Left colon (tissue), 2 donors: ENCODE measurements at regions not wholly inside any gene's neighbourhood (a gene's known extent, or its start where the extent isn't known, plus 50 kb on each side); places are given as distances from the start of the nearest gene placed in this dataset.
A peak's percentile ranks its signal among the peaks of the same experiment; 100 is the strongest.

Source experiments
- ATAC-seq: fragments of 200-7000 bp; cut with Tn5 transposase; one replicate; pipeline ENCODE4 v1.9.1; 2020; ENCODE audit warnings: mild to moderate bottlenecking, moderate library complexity
- DNase-seq, 2 donors: peaks; one replicate each; pipeline ENCODE4 v3.0.0-alpha.2; 2020
- intact Hi-C, 2 donors: fragments of 100-400 bp; cut with DNase I in 1 of 2; cut with micrococcal nuclease in 1 of 2; formaldehyde crosslinking; loops; one replicate each; pipeline versions ENCODE4 v1.11.2 to v1.14.0; 2022; cut with DNase I, micrococcal nuclease
- donor health status: DM: no; HTN: no; CAD: no.
- donor health status: DM: yes; HTN: yes; CAD: no.

DNA sequence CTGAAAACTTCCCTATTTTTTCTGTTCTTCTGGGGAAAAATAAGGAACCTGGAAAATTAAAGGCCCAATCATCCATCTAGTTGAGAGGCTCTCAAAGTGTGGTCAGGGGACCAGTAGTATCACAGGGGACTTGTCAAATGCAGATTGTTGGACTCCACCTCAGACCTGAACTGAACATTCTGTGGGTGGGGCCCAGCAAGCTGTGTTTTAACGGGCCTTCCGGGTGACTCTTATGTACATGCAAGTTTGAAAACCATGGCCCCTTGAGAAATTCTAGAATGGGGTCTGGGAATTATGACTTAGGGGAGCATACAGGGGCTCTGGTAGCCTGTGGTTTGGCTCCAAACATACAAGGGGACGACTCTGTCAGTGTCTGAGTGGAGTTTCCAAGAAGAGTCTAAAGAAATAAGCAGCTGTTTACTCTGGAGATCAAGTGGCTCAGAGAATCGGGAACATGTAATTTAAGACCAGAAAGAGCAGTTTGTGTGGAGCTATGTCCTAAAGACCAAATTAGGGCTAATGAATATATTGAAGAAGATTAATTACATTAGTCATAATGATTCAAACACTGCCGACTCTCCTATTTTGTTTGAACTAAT, 177.4 kb downstream of the SLC28A3 start:
- intact Hi-C loops = loop anchor here in 1 of 2 donors (5.0 kb wide), 1 partner anchor 49 kb away; no protein-coding TSS in a partner anchor
- no peak for DNase-seq
- peak; percentile 38 for ATAC-seq

DNA sequence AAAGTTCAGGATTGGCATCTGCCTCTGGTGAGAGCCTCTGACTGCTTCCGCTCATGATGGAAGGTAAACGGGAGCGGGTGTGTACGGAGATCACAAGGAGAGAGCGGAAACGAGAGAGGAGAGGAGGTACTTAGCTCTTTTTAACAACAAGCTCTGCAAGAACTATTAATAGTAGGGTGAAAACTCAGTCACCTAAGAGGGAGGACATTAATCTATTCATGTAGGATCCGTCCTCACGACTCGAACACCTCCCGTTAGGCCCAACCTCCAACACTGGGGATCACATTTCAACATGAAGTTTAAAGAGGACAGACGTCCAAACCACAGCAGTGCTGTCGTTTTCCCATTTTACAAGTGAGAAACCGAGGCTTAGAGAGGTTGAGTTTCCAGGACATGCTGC, 173.7 kb downstream of the SLC28A3 start:
- DNase-seq = no peak
- ATAC-seq = no peak
- intact Hi-C loops = no loop called here

DNA sequence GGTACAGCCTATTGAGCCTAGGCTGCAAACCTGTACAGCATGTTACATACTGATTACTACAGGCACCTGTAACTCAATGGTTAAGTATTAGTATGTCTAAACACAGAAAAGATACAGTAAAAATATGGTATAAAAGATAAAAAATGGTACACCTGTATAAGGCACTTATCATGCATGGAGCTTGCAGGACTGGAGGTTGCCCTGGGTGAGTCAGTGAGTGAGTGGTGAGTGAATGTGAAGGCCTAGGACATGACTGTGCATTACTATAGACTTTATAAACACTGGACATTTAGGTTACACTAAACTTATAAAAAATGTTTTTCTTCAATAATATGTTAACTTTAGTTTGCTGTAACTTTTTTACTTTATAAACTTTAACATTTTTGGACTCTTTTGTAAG, 171.3 kb downstream of the SLC28A3 start:
- DNase-seq (no peak), ATAC-seq (no peak)
- intact Hi-C loops = no loop called here

DNA sequence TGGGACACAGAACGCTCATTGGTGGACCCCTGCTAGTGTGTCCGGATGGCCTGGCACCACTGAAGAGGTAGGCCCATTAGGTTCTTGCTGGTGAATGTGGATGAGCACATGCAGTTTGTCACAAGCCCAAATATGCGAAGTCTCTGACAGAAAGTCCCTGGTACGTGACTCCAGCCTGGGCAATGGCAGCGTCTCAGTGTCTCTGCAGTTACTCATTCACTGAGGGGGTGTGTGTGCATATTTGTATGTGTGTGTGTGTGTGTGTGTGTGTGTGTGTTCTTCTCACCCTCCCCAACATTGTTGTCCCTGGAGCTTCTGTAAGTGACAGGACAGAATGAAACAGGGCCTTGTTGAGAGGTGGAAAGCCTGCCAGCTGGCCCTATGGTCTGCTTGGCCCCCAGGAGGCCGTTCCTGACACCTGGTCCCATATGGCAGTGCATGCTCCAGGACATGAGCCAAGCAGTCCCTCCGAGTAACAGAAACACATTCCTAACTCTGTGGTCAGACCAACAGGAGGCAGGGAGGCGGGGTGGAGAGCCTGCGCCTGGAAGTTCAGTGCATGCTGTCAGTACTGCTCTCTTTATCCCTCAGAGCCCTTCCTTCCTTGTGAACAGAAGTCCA, 169.9 kb downstream of the SLC28A3 start:
- DNase-seq (peak; percentile 53 to 78), ATAC-seq (peak; percentile 93)
- intact Hi-C loops = no loop called here

DNA sequence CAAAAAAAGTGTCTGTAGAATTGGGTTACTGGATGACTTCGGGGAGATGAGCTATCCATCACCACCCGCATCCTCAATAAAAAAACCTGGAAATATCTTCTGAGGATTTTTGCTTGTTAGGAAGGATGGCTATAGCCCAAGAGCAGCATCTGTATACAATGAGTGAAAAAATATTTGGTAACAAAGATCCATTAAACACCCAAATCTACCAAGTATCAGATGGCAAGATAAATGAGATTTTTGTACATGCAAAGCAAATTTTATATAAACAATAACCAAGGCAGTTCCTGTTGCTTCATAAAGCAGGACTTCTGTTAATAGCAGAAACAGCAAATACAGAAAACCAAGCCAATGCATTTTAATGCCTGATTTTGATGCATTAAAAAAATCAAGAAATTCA, 166.6 kb downstream of the SLC28A3 start:
- ATAC-seq (no peak), DNase-seq (no peak)
- intact Hi-C loops = no loop called here

DNA sequence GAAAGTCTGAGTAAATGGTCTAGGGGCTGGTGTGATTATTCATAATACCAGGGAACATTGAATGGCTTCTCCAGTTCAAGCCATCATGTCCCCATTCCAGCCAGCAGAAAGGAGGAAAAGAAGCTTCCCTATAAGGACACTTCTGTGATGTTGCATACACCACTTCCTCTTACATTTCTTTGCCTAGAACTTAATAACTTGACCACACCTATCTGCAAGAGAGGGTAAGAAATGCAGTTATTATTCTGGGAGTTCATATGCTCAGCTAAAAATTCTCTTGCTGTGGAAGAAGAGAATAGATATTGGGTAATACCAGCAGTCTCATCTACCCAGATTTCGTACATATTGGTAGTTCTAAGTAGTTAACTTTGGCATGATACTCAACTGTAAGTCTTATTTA, 166.1 kb downstream of the SLC28A3 start:
- intact Hi-C loops = no loop called here

DNA sequence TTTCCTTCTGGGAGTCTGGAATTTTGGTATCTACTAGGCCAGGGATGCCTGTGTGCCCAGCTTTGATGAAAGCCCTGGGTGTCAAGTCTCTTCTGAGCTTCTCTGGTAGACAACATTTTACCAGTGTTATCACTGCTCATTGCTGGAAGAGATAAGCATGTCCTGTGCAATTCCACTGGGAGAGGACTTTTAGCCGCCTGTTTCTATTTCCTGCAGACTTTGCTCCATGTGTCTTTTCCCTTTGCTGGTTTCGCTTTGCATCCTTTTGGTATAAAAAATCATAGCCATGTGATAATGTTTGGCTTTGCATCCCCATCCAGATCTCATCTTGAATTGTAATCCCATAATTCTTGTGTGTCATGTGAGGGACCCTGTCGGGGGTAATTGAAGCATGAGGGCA, 163.2 kb downstream of the SLC28A3 start:
- no peak for DNase-seq
- peak; percentile 77 for ATAC-seq
- intact Hi-C loops = no loop called here

More for the DNA sequence above, 166.1 kb downstream of the SLC28A3 start:
- ATAC-seq = no peak
- no peak for DNase-seq

DNA sequence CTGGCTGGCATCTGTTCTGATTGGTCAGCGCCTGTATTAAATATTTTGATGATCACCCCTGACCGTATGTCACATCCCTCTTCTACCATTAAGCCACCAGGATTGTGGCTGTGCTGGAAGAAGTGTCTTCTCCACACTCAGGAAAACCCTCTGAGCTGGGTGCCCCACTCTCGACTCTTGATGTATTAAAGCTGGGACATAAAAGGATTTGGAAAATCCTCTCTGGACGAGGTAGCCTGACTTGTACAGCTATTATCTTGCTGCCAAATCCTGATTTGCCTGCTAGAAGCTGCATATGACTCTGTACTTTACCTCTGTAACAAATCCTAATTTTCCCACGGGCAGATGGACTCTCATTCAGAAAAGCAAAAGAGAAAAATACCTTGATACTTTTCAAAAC, 161.0 kb downstream of the SLC28A3 start:
- no peak for ATAC-seq
- intact Hi-C loops = no loop called here

DNA sequence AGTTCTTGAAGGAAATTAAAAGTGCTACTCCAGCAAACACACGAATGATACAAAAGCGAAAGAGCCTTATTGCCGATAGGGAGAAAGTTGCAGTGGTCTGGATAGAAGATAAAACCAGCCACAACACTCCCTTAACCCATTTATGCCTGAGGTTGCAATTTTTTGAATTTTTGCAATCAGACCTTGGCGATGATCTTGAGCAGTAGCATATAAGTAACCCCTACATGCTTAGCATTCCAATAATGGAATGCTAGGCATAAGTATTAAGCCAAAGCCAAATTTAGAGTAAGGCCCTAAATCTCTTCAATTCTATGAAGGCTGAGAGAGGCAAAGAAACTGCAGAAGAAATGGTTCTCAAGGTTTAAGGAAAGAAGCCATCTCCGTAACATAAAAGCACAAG, 153.5 kb downstream of the SLC28A3 start:
- intact Hi-C loops = no loop called here
- no peak for ATAC-seq

More for the DNA sequence above, 161.0 kb downstream of the SLC28A3 start:
- DNase-seq = no peak

DNA sequence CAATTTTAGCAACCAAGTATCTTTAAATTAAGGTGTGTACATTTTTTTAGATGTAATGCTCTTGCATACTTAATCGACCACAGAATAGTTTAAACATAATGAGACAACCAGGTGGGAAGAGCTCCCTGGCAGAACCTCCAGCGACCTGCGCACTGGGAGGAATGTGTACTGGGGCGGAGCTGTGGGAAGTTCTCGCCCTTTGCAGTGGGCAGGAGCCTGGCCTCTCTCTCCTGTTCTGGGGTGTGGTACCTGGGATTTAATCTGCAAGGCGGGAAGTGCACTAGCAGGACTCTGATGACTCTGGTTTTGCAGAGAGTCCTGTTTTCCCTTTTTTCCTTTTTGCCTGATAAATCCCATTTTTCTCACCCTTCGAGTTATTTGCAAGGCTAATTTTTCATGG, 150.7 kb downstream of the SLC28A3 start:
- DNase-seq = no peak
- peak; percentile 68 for ATAC-seq
- intact Hi-C loops = no loop called here

More for the DNA sequence above, 153.5 kb downstream of the SLC28A3 start:
- DNase-seq = no peak

DNA sequence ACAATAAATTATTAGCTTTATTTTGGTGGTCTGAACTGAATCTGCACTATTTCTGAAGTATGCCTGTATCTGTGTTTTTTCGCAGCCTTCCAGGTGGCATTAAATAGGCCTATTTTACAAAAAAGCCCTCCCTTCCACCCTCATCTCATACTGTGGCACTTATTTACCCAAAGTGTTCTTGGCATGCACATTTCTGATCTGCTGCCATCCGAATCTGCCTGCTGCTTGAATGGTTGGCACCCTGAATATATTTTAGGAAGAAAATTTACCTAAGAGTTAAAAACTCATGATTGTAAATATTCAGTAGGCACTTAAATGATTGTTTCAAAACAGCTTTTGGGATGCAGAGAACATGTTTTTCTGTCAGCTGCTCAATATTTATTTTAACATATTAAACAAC, 150.1 kb downstream of the SLC28A3 start:
- no peak for ATAC-seq
- no peak for DNase-seq
- intact Hi-C loops = no loop called here

DNA sequence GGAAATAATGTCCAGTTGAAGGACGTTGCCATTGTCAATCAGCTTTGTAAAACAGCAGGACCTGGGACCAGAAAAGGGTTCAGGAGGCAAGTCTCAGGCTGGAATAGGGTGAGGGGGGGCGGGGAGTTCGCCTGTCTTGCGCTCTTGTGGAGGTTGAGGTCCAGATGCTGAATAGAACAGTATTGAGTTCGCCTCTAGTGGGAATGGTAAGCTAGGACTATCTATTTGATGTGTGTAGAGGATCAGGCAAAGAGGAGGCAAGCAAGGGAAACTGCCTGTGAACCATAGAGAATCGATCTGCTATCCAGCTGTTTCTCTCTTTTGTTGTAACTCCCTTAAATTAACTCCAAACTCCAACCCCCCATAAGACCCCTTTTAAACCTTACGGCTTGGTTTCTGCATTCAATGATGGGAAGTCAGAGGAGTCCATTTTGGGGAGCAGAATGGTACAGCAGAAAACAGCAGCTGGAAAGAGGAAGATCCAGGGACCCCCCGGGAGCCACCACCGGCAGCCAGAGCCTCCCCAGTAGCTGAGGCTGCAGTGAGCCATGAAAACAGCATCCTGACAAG, 133.7 kb downstream of the SLC28A3 start:
- intact Hi-C loops = no loop called here
- no peak for DNase-seq

DNA sequence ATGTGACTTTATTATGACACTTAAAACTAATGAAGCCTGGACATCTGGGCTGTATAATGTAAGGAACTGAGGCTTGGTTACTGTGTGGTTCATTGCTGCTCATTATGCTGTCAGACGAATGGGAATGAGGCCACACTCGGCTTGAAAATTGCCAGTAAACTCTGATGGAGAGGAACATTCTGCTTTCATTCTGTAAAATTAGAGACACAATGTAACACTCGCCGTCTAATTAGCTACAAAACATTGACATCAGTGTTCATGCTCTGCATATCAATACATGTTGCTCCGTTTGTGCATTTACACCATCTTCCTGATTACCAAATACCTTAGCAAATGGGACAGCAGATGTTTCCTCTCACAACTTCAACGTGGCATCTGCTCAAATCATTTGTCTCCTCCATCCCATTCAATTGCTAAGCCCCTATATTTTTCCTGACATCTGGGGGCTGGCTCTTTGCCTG, 133.0 kb downstream of the SLC28A3 start:
- no peak for DNase-seq
- intact Hi-C loops = no loop called here
- no peak for ATAC-seq

More for the DNA sequence above, 133.7 kb downstream of the SLC28A3 start:
- no peak for ATAC-seq

DNA sequence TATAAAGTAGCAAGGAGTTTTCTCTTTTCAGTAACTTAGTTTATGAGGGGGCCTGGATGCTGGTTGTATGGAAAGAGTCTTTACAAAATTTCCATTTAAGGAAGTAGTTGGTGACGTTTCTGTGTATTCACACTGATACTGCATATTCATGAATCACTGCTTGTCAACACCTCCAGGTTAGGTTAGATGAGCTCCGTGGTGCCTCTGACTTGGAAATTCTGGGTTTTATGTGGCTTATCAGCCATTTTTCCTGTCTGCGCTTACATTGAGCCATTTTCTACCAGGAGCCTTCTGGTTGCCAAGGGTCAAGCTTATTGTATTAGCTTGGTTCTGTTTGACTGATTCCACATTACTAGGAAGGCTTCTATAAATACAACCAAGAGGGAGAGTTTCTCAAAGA, 128.3 kb downstream of the SLC28A3 start:
- intact Hi-C loops = loop anchor here in 1 of 2 donors (5.0 kb wide), 1 partner anchor 50 kb away; no protein-coding TSS in a partner anchor
- DNase-seq (no peak), ATAC-seq (no peak)

DNA sequence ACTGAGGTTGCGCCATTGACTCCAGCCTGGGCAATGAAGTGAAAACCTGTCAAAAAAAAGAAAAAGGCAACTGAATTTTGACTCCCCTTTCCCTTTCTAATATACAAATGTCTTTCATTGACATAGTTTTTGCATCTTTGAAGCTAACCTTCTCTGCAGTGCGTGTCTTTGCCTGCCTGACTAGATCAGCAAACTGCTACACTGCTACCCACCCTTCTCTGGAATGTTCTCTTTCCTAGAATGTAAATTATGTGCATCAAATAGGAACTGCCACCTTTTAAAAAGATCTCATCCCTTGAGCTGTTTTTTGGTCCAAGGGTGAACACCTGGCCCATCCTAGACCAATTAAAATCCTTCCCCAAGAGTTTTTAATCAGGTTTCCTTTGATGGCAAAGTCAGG, 127.6 kb downstream of the SLC28A3 start:
- DNase-seq (no peak), ATAC-seq (no peak)
- intact Hi-C loops = loop anchor here in 1 of 2 donors (5.0 kb wide), 1 partner anchor 51 kb away; no protein-coding TSS in a partner anchor

DNA sequence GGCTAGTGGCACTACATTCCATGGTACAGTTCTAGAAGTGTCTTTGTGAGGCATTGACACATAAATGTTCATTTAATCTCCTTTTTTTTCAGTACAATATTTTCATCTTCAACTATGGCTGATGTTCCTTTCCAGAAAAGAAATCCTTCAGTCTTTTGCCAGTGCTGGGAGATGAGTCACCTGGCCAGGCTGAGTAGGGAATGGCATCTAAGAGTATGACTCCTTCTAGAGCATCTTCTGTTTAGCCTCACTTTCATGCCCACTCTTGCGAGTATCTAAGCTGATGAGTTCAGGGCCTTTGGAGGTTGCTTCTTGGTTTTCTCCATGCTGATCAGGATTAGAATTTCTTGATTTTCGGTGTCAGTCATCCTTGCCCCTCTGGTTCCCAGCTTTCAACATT, 124.4 kb downstream of the SLC28A3 start:
- intact Hi-C loops = no loop called here
- ATAC-seq (no peak), DNase-seq (no peak)

DNA sequence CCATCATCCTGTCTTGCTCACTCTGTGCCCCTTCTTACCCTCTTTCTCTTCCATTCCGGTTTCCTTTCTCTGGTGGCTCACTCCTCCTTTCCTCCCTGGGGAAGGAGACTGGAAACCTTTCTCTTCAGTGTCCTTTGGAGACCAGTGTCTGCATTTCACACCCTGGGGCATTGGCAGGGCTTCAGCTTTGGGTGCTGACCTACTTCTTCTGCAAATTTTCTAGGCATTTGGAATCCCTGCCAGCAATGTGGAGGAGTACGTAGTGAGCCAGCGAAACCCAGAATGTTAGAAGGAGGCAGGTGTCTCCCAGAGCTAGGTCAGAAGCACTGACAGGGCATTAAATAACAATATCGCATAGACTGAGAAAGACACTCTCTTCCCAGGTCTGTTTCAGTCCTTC, 122.2 kb downstream of the SLC28A3 start:
- no peak for ATAC-seq
- DNase-seq = no peak

DNA sequence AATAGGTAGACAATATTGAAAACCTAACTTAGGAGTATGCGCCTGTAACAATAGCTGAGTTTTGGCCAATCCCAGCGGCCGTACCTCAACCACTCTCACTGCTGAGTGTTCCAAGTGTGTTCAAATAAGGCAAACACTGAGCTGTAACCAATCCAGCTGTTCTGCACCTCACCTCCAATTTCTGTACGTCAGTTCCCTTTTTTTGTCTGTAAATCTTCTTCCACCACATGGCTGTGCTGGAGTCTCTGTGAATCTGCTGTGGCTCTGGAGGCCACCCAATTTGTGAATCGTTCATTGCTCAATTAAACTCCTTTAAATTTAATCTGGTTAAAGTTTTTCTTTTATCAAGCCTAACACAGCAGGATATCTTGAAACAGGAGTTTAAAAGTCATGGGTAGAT, 116.3 kb downstream of the SLC28A3 start:
- intact Hi-C loops = no loop called here
- ATAC-seq (no peak), DNase-seq (no peak)

More for the DNA sequence above, 122.2 kb downstream of the SLC28A3 start:
- intact Hi-C loops = no loop called here
